B cell (primary cell): ENCODE measurements at regions not wholly inside any gene's neighbourhood (a gene's known extent, or its start where the extent isn't known, plus 50 kb on each side); places are given as distances from the start of the nearest gene placed in this dataset.

Source experiments
- ATAC-seq: fragments of 200-7000 bp; cut with Tn5 transposase; one replicate; pipeline ENCODE4 v1.10.0; 2021; ENCODE audit warnings: low read depth, mild to moderate bottlenecking, moderate number of reproducible peaks, moderate library complexity
- CTCF ChIA-PET: fragments of 350-600 bp; sonication (Branson Sonifier 250); formaldehyde crosslinking; loops from one replicate; lab custom pipeline; 2021; ENCODE audit warnings: antibody characterized with exemption, inconsistent platforms; lab: Charles Lee
- POLR2A ChIA-PET: fragments of 350-600 bp; sonication (Branson Sonifier 250); formaldehyde crosslinking; loops from one replicate; lab custom pipeline; 2021; ENCODE audit warnings: antibody characterized with exemption; lab: Charles Lee
- DNase-seq: peaks from one replicate; pipeline ENCODE4 v3.0.0; 2013
- H2AFZ ChIP-seq: 2 replicates; pipeline ENCODE4 v1.6.1; 2012; ENCODE audit warnings: mild to moderate bottlenecking, low read depth, low read length; ENCODE audit not compliant: insufficient read depth, poor library complexity, severe bottlenecking
- H3K27ac ChIP-seq, 2 donors: 1 replicate in 1 of 2; 2 replicates in 1 of 2; pipeline ENCODE4 v1.5.1; 2012 to 2013; ENCODE audit warnings: low read length in 2 of 2, mild to moderate bottlenecking in 2 of 2, moderate library complexity in 1 of 2
- H3K27me3 ChIP-seq, 4 experiments: fragments of 200-600 bp in 1 of 4; sonication (generic) in 1 of 4; replicated peaks in 1 of 4; 1 replicate in 2 of 4; 2 replicates in 2 of 4; pipeline versions ENCODE4 v1.6.1 to v1.7.0; 2013 to 2016; ENCODE audit warnings: low read length in 3 of 4, mild to moderate bottlenecking in 2 of 4, mixed read lengths in 1 of 4, moderate library complexity in 1 of 4; ENCODE audit not compliant: insufficient read depth in 4 of 4, control insufficient read depth in 3 of 4; ENCODE audit errors: control extremely low read depth in 1 of 4
- H3K36me3 ChIP-seq, 2 experiments: replicated peaks in 1 of 2; 1 replicate in 1 of 2; 2 replicates in 1 of 2; pipeline versions ENCODE4 v1.6.1 to v1.7.1; 2013; ENCODE audit warnings: low read length in 1 of 2; ENCODE audit not compliant: insufficient read depth in 2 of 2, control insufficient read depth in 1 of 2; ENCODE audit errors: control extremely low read depth in 1 of 2, extremely low read depth in 1 of 2
- H3K4me1 ChIP-seq, 2 donors: fragments of 200-600 bp in 1 of 2; sonication (generic) in 1 of 2; 1 replicate in 1 of 2; 2 replicates in 1 of 2; pipeline versions ENCODE4 v1.5.1 to v1.6.1; 2013 to 2017; ENCODE audit warnings: low read length in 2 of 2; ENCODE audit not compliant: control insufficient read depth in 2 of 2, insufficient read depth in 2 of 2
- H3K4me2 ChIP-seq: replicated peaks from 2 replicates; pipeline ENCODE3; 2012; ENCODE audit warnings: mild to moderate bottlenecking, low read depth, low read length; ENCODE audit not compliant: poor library complexity, severe bottlenecking
- H3K4me3 ChIP-seq, 5 experiments: fragments of 200-600 bp in 1 of 5; sonication (generic) in 1 of 5; 1 replicate in 3 of 5; 2 replicates in 2 of 5; pipeline versions ENCODE4 v1.5.1 to v1.7.0; 2011 to 2016; ENCODE audit warnings: low read length in 4 of 5, mild to moderate bottlenecking in 4 of 5, low read depth in 2 of 5, control low read depth in 1 of 5, moderate library complexity in 1 of 5; ENCODE audit not compliant: insufficient read depth in 1 of 5; ENCODE audit errors: control extremely low read depth in 1 of 5, extremely low read depth in 1 of 5
- H3K79me2 ChIP-seq: fragments of 200-600 bp; sonication (generic); one replicate; pipeline ENCODE4 v1.6.0; 2016; ENCODE audit warnings: low read length; ENCODE audit not compliant: control insufficient read depth, insufficient read depth
- H3K9ac ChIP-seq: fragments of 200-600 bp; sonication (generic); 2 replicates; pipeline ENCODE4 v1.6.1; 2017; ENCODE audit warnings: mild to moderate bottlenecking, low read length, moderate library complexity
- H3K9me3 ChIP-seq, 3 donors: one replicate each; pipeline versions ENCODE4 v1.6.1 to v1.7.1; 2013; ENCODE audit warnings: low read length in 2 of 3; ENCODE audit not compliant: control insufficient read depth in 2 of 3, insufficient read depth in 1 of 3; ENCODE audit errors: control extremely low read depth in 1 of 3
- H4K20me1 ChIP-seq: 2 replicates; pipeline ENCODE4 v1.6.0; 2012; ENCODE audit warnings: mild to moderate bottlenecking, low read length; ENCODE audit not compliant: insufficient read depth, control insufficient read depth, poor library complexity, severe bottlenecking
- H3K27ac Mint-ChIP-seq: one replicate; pipeline ENCODE4 v1.8.0; 2021; ENCODE audit warnings: mixed read lengths
- H3K27me3 Mint-ChIP-seq: one replicate; pipeline ENCODE4 v1.8.0; 2021; ENCODE audit warnings: mixed read lengths
- H3K4me1 Mint-ChIP-seq: one replicate; pipeline ENCODE4 v1.8.0; 2021; ENCODE audit warnings: mixed read lengths
- H3K4me3 Mint-ChIP-seq: one replicate; pipeline ENCODE4 v1.8.0; 2021; ENCODE audit warnings: mixed read lengths
- H3K9me3 Mint-ChIP-seq: one replicate; pipeline ENCODE4 v1.8.0; 2022; ENCODE audit warnings: mixed read lengths; ENCODE audit not compliant: insufficient read depth
- EZH2 ChIP-seq: IDR thresholded peaks from 2 replicates; pipeline ENCODE4 v1.6.1; 2012; ENCODE audit warnings: borderline replicate concordance, low read depth, mild to moderate bottlenecking, moderate library complexity, low read length; ENCODE audit not compliant: insufficient read depth, poor library complexity, severe bottlenecking
- WGBS: methylation state at CpG from one replicate; pipeline ENCODE4 v1.1.5; 2013; ENCODE audit warnings: missing lambda C conversion rate; ENCODE audit not compliant: insufficient coverage; 5-methylcytosine and 5-hydroxymethylcytosine counted together
- intact Hi-C: fragments of 100-400 bp; cut with micrococcal nuclease; formaldehyde crosslinking; loops from one replicate; pipeline ENCODE4 v1.10.0; 2022
- TF ChIP-seq, protein P1 (sequence below): fragments of 200-600 bp; IDR thresholded peaks from one replicate; pipeline ENCODE4 v1.8.0; 2022; ENCODE audit warnings: antibody characterized with exemption, mild to moderate bottlenecking

DNA sequence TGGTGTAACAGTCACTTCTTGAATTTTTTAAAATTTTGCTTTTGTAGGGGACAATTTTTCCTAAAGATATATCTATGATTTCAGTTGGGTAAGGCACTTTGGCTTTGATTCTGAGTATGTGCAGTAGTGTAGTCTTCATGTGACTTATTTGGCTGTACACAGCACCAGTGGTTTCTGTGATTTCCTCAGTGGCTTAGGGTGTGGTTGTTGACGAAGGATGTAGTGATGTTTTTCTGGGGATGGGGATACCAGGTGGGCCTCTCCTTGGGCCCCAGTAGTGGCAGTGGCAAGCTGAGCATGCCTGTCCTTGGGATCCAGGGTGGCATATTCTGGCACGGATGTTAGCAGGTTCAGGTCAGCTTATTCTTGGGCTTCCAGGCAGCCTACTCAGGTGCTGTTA, 364.9 kb upstream of the CADM1 start:
- no peak overlapping the region for H2AFZ ChIP-seq
- Mint-ChIP-seq H3K9me3 (no peaks in the 10 kb centered on the region), H3K27me3 (peaks cover 11% of the 10 kb centered on the region), H3K4me3 (no peak overlapping the region), H3K4me1 (peaks cover 17% of the 10 kb centered on the region), H3K27ac (no peak overlapping the region)
- ChIA-PET CTCF (no interaction called here), POLR2A (no interaction called here)
- H3K4me1 ChIP-seq = peaks cover 0 to 16% of the 10 kb centered on the region in 2 donors
- H3K27me3 ChIP-seq = peaks cover 0 to 4% (median 0%) of the 10 kb centered on the region in 4 experiments
- H3K4me2 ChIP-seq = no peak overlapping the region
- ATAC-seq (no peak), DNase-seq (no peak)
- H4K20me1 ChIP-seq = no peaks in the 10 kb centered on the region
- H3K9ac ChIP-seq = no peak overlapping the region
- intact Hi-C loops = no loop called here
- H3K9me3 ChIP-seq = peaks cover 0 to 5% (median 0%) of the 10 kb centered on the region in 3 donors
- H3K36me3 ChIP-seq = no peaks in the 10 kb centered on the region
- no peak overlapping the region for H3K4me3 ChIP-seq
- WGBS = 69% methylated on average over 2 of the region's 2 CpGs
- no peak overlapping the region for H3K27ac ChIP-seq
- TF ChIP-seq, protein P1, sequence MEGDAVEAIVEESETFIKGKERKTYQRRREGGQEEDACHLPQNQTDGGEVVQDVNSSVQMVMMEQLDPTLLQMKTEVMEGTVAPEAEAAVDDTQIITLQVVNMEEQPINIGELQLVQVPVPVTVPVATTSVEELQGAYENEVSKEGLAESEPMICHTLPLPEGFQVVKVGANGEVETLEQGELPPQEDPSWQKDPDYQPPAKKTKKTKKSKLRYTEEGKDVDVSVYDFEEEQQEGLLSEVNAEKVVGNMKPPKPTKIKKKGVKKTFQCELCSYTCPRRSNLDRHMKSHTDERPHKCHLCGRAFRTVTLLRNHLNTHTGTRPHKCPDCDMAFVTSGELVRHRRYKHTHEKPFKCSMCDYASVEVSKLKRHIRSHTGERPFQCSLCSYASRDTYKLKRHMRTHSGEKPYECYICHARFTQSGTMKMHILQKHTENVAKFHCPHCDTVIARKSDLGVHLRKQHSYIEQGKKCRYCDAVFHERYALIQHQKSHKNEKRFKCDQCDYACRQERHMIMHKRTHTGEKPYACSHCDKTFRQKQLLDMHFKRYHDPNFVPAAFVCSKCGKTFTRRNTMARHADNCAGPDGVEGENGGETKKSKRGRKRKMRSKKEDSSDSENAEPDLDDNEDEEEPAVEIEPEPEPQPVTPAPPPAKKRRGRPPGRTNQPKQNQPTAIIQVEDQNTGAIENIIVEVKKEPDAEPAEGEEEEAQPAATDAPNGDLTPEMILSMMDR = no peak
- TF ChIP-seq EZH2 = no peak
- no peaks in the 10 kb centered on the region for H3K79me2 ChIP-seq

DNA sequence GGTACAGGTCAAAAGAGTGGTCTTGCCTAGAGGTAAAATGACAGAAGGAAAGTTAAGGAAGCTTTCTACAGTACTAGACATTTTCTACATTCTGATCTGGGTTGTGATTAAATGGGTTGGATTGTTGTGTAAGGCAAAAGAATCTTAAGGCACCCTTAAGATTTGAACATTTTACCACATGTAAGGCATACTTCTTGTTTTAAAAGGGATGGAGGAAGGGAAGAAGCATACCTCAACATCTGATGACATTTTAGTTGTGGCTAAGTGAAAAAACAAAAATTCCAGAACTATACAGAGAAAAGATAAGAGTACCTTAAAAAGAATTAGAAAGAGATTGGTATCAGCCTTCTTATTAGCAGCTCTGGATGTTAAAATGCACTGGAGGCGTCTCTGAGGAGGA, 356.0 kb upstream of the CADM1 start:
- no peaks in the 10 kb centered on the region for H3K4me1 Mint-ChIP-seq
- no peaks in the 10 kb centered on the region for H3K27me3 Mint-ChIP-seq
- no peak overlapping the region for H3K4me3 Mint-ChIP-seq
- Histone ChIP-seq H3K4me1 (no peaks in the 10 kb centered on the region), H4K20me1 (no peaks in the 10 kb centered on the region), H3K79me2 (no peaks in the 10 kb centered on the region), H3K27me3 (no peaks in the 10 kb centered on the region), H3K4me3 (no peak overlapping the region), H3K9ac (no peak overlapping the region), H2AFZ (no peak overlapping the region), H3K9me3 (peaks cover 0 to 5% (median 0%) of the 10 kb centered on the region in 3 donors), H3K4me2 (no peak overlapping the region), H3K27ac (no peak overlapping the region), H3K36me3 (no peaks in the 10 kb centered on the region)
- no peak overlapping the region for H3K27ac Mint-ChIP-seq
- DNase-seq (no peak), ATAC-seq (no peak)
- ChIA-PET POLR2A (no interaction called here), CTCF (no interaction called here)
- no peak for TF ChIP-seq EZH2
- TF ChIP-seq, protein P1 = no peak
- no CpG with 5 or more reads among the region's 1 CpG for WGBS
- H3K9me3 Mint-ChIP-seq = no peaks in the 10 kb centered on the region
- intact Hi-C loops = no loop called here
